RWPE1 (cell line): ENCODE measurements at regions not wholly inside any gene's neighbourhood (a gene's known extent, or its start where the extent isn't known, plus 50 kb on each side); places are given as distances from the start of the nearest gene placed in this dataset.

Experiments used
- CTCF ChIA-PET: fragments of 350-600 bp; sonication (Branson Sonifier 250); formaldehyde crosslinking; extraction: SDS; loops from one replicate; lab custom pipeline; 2021; lab: Yijun Ruan, JAX
- POLR2A ChIA-PET: fragments of 400-600 bp; formaldehyde crosslinking; extraction: SDS; loops from one replicate; lab custom pipeline; 2020; ENCODE audit warnings: antibody characterized with exemption; ENCODE audit not compliant: low non-redundant PET; lab: Yijun Ruan, JAX
- DNase-seq: peaks from one replicate; pipeline ENCODE4 v3.0.0; 2012; ENCODE audit warnings: low spot score
- H3K27ac ChIP-seq: fragments of 450-650 bp; 2 replicates; pipeline ENCODE4 v1.5.1; 2017
- TF ChIP-seq, protein P1 (sequence below): fragments of 450-650 bp; conservative IDR thresholded peaks from 2 replicates; pipeline ENCODE4 v1.5.1; 2017; ENCODE audit warnings: low read depth, mild to moderate bottlenecking

DNA sequence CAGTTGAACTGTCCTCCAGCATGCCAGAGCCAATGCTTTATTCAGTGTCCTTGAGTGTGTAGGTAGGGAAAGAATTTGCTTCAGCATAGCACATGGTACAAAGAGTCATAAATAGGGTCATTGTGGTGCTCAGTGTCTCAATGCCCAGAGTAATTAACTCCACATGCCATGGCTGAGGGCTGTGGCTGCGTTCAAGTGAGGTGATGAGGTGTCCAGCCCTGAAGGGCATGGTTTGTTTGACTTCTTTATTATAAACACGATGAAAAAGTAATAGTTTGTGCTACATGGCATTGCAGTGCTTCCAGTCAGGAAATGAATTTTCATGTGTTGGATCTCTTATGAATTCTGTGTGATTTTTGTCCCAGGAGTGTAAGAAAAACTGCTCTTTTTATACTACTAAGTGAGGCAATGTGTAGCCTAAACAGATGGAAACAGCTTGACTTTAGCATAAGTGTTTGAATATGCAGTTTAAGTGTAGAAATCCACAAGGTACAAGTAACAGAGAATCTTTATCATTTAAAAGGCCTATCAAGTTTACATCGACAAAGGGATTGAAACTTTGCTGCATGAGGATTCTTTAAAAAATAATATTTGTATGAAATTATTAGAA lies 507.9 kb upstream of the CDH2 start:
- CTCF ChIA-PET = no interaction called here
- TF ChIP-seq, protein P1, sequence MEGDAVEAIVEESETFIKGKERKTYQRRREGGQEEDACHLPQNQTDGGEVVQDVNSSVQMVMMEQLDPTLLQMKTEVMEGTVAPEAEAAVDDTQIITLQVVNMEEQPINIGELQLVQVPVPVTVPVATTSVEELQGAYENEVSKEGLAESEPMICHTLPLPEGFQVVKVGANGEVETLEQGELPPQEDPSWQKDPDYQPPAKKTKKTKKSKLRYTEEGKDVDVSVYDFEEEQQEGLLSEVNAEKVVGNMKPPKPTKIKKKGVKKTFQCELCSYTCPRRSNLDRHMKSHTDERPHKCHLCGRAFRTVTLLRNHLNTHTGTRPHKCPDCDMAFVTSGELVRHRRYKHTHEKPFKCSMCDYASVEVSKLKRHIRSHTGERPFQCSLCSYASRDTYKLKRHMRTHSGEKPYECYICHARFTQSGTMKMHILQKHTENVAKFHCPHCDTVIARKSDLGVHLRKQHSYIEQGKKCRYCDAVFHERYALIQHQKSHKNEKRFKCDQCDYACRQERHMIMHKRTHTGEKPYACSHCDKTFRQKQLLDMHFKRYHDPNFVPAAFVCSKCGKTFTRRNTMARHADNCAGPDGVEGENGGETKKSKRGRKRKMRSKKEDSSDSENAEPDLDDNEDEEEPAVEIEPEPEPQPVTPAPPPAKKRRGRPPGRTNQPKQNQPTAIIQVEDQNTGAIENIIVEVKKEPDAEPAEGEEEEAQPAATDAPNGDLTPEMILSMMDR = no peak
- H3K27ac ChIP-seq = no peak overlapping the region
- DNase-seq = no peak
- POLR2A ChIA-PET = no interaction called here

DNA sequence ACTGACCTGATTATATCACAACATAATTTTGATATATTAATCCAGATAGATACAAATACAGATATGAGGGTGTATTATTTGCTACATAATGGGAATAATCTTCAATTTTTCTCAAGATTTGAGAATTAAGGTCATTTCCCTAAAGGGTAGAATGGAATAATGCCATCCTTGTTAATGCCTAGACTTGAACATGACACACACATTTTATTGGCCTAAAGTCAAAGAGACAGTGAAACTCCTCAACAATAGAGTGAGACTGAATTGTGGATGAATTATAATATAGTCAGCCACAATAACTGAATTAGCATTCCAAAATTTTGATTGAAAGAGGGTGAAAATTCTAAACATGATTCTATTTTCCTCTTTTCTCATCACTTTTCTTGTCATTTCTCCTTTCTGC lies 506.0 kb upstream of the CDH2 start:
- ChIA-PET POLR2A (no interaction called here), CTCF (no interaction called here)
- TF ChIP-seq, protein P1 = no peak
- no peak for DNase-seq
- no peak overlapping the region for H3K27ac ChIP-seq

- CTCF ChIA-PET = no interaction called here
- TF ChIP-seq, protein P1 = no peak
- H3K27ac ChIP-seq = no peak overlapping the region
- DNase-seq = no peak
- POLR2A ChIA-PET = no interaction called here
Measured at GRCh38 chr18:28669165-28669564, 492.2 kb upstream of the CDH2 start.

DNA sequence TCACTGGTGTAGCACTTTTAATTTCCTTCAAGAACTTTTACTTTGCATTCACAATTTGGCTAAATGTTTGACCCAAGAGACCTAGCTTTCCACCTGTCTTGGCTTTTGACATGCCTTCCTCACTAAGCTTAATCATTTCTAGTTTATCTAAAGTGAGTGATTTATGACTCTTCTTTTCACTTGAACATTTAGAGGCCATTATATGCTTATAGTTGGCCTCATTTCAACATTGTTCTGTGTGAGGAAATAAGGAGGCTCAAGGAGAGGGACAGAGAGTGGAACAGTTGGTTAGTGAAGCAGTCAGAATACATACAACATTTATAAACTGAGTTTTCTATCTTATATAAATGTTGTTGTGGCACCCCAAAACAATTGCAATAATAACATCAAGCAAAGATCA lies 489.3 kb upstream of the CDH2 start:
- TF ChIP-seq, protein P1 = no peak
- POLR2A ChIA-PET = no interaction called here
- no peak overlapping the region for H3K27ac ChIP-seq
- DNase-seq = no peak
- CTCF ChIA-PET = no interaction called here

DNA sequence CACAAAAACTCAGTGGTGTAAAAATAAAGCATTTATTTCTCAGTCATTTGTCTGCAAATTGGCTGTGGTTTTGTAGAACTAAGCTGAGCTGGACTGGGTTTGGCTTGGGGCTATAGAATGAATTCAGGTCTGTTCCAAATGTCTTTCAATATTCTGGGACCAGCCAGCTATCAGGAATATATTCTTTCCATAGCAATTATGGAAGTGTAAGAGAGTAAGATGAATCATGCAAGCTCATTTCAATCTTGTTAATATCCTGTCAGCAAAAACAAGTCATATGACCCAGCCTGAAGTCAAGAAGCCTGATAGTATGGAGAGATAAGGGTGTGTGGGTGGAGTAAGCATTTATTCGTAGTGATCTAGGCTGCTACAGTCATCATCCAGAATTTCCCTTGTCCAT lies 481.0 kb upstream of the CDH2 start:
- DNase-seq = peak; percentile 4
- no peak overlapping the region for H3K27ac ChIP-seq
- ChIA-PET POLR2A (no interaction called here), CTCF (no interaction called here)
- TF ChIP-seq, protein P1 = no peak

DNA sequence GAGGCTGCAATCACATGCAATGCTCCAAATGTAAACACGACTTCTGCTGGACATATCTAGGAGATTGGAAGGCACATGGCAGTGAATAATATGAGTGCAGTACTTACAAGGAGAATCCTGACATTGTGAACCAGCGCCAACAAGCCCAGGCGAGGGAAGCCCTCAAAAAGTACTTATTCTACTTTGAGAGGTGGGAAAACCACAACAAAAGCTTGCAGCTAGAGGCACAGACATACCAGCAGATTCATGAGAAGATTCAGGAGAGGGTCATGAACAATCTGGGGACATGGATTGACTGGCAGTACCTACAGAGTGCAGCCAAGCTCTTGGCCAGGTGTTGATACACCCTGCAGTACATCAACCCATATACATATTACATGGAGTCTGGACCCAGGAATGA lies 475.7 kb upstream of the CDH2 start:
- CTCF ChIA-PET = no interaction called here

More for the DNA sequence above, 475.7 kb upstream of the CDH2 start:
- POLR2A ChIA-PET = no interaction called here
- no peak overlapping the region for H3K27ac ChIP-seq
- TF ChIP-seq, protein P1 = no peak
- no peak for DNase-seq
